Activated CD4-positive, CD25-positive, alpha-beta regulatory T cell treated with anti-CD3 and anti-CD28 coated beads, Interleukin-2, amount 50 U/mL, for 16 hours (primary cell): ENCODE measurements at regions not wholly inside any gene's neighbourhood (a gene's known extent, or its start where the extent isn't known, plus 50 kb on each side); places are given as distances from the start of the nearest gene placed in this dataset.
"Not testable (repeated sequence)": the region's sequence is repeated elsewhere in the genome, so short reads cannot be mapped to it uniquely, and the experiment has no call there.

ENCODE experiments used
- DNase-seq: peaks from one replicate; pipeline ENCODE4 v3.0.0-alpha.2; 2020; ENCODE audit warnings: low read depth, low spot score

GRCh38 chr9:89861371-89861770 lies 256.6 kb downstream of the GADD45G start:
- not testable (repeated sequence) for DNase-seq

- DNase-seq: no peak
These were observed 257.5 kb downstream of the GADD45G start for GRCh38 chr9:89862316-89862715.

- DNase-seq: no peak
These were observed 258.3 kb downstream of the GADD45G start for GRCh38 chr9:89863141-89863540.

- no peak for DNase-seq
These were observed 259.0 kb downstream of the GADD45G start for GRCh38 chr9:89863837-89864236.

DNA sequence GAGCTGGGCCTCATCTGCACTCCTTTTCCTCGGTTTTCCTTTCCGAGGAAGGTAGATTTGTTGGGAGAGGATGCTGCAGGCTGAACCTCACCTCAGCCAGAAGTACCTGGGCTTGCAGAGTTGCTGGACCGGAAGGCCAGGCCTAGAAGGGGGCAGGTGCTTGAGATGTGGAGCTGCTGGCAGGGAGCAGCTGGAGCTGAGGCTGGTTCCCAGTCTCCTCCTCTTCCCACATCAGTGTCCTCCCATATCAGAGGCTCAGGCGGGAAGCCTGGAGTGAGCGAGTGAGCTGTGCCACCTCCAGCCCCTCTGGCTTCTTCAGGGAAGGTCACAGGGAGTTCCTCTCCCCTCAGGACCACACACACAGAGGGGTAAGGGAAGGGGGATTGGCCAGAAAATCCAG lies 259.4 kb downstream of the GADD45G start:
- DNase-seq: no peak

DNA sequence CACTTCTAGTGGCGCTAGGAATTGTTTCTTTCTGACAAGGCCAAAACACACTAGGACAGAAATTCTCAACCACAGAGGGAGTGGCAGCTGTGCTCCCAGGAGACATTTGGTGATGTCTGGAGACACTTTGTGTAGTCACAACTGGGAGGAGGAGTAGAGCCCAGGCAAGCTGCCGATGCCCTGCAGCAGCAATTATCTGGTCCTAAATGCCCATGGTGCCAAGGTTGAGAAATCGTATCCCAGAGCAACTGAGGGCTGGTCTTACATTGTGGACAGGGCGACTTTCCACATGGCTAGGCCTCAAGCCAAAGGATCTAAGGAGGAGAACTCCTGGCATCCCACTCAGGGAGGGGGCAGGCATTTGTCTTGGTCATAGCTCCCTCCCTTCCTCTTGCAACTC lies 259.9 kb downstream of the GADD45G start:
- no peak for DNase-seq

DNA sequence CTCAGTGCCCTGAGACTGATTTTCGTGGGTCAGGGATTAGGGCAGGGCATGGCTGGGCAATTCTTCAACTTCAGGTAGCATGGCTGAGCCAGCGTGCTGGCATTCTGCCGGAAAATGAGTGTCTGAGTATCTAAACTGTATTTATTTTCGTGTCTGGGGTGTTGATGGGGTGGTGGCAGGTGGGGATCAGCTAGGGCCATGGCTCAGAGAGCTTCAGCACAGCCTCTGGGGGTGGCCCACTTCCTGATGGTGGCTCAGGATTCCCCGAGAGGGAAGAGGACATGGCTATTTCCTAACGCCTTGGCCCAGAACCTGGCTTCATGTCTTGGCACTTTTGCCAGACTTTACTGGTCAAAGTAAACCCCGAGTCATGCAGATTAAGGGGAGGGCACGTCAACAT lies 260.5 kb downstream of the GADD45G start:
- no peak for DNase-seq

DNA sequence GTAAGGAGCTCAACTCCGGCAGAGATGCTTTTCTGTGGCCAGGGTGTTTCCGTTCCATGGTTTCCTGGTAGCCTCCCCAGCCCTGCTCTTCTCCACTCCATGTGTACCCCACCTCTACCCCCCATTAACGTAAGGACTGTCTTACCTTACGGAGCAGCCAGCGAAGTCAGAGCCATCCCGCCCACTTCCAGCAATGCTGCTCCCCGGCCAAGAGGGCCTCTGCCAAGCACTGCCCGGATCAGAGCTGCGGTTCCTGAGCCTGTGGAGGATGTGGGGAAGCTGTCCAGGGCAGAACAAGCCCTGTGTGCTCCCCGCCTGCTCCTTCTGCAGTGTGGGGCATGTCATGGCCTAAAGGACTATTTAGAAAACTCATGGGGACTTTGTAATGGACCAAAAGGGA lies 261.2 kb downstream of the GADD45G start:
- no peak for DNase-seq

DNA sequence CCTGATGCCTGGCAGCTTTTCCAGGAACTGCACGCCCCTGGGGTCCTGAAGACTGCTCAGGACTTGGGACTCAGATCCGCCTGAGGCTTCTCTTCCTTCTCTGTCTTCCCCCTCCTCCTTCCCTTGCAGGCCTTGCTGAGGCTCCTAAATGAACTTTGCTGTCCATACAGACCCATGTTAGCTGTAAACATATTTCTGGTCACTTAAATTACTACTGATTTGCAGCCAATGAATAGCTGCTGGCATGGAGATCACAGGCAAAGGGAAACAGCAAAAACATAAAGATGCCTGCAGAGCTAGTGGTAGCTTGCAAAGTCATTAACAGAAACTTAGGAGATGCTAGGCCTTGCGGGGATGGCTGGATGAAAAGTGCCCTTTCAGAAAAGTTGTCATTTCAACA lies 261.9 kb downstream of the GADD45G start:
- DNase-seq: no peak

DNA sequence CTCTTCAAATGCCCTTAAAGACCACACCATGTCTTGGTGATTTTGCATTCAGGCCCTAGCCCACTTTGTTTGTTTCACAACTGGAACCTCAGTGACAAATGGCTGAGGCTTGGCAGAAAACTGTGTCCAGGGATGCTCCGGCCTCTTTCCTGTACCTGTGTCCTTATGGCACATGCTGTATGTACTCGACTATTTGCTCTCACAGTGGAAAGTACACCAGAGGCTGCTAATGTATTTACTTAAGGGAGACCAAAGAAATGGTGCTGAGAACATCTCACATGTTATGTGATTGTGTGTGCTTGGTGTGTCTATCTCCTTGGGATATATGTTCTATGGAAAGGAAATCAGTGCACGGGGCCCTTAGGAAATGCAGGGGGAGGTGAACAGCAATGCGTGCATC lies 263.3 kb downstream of the GADD45G start:
- no peak for DNase-seq

DNA sequence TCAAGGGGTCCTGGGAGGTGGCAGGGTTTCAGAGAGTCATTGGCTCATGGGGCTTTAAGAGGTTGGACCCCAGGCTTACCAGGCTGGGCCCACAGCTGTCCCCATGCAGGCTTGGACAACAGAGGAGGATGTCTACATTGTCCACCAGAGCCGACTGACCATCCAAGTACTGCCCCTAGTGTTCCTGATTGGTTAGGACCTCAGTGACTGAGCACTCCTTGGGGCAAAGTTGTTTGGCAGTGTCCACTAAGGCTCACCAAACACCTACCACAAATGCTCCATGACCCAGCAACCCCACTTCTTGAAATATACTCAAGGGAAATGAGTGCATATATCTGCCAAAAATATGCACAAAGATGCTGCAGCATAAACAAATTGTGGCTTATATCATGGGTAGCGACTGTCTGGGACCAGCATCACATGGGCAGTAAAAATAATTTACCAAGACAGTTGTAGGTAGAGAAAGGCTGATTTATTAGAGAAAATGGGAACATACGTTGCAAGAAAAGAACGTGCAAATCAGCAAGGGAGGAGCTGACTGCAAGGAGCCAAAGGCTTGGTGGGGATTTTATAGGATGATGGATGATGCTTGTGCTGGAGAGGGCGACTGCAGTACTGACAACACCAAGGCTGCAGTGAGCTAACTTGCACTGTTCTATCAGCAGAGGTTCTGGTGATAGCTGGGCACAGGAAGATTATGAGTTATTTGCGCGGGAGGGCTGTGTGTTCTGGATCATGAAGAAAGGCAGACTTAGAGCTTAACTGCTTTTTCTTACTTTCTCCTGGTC lies 265.2 kb downstream of the GADD45G start:
- no peak for DNase-seq

GRCh38 chr9:89871871-89872331 lies 267.1 kb downstream of the GADD45G start:
- no peak for DNase-seq

GRCh38 chr9:89872426-89872912 lies 267.7 kb downstream of the GADD45G start:
- DNase-seq: no peak

- no peak for DNase-seq
These were observed 268.3 kb downstream of the GADD45G start for GRCh38 chr9:89872913-89873707.

DNA sequence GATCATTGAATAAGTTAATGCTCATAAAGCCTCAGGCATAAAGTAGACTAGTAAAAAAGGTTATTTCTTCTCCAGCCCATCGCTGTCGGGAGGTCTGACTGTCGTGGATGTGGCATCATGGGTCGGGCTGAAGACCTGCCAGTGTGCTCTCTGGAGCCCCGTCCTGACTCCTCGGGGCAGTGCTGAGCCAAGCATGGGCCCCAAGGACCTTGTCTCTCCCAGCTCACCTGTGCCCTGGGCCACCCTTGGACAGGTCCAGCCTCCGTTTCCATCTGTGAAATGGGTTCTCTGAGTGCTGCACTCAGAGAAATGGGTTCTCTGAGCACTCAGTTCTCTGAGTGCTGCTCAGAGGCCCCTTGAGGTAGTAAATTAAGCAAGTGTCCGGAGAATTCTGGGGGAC lies 269.0 kb downstream of the GADD45G start:
- DNase-seq: no peak

- no peak for DNase-seq
These were observed 269.8 kb downstream of the GADD45G start for GRCh38 chr9:89874351-89875321.

GRCh38 chr9:89877051-89878002 lies 272.5 kb downstream of the GADD45G start:
- no peak for DNase-seq

GRCh38 chr9:89878003-89878411 lies 273.2 kb downstream of the GADD45G start:
- no peak for DNase-seq

DNA sequence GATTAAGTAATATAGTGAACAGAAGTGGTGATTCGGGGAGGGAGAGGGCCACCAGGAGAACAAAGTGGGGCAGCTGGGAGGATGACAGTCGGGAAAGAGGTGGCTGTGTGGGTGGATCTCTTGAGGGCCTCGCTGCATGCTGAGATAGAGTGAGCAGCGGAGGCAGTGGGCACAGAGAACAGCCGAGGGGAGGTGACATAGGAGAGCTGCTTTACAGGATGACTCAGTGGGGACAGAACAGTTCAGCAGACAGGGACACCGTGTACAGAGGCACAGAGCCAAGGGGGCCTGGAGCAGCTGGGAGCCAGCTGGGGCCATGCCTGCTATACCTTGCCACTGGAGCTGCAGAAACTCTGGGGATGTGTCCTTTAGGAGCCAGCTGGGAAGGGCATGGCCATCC lies 273.9 kb downstream of the GADD45G start:
- DNase-seq: no peak

DNA sequence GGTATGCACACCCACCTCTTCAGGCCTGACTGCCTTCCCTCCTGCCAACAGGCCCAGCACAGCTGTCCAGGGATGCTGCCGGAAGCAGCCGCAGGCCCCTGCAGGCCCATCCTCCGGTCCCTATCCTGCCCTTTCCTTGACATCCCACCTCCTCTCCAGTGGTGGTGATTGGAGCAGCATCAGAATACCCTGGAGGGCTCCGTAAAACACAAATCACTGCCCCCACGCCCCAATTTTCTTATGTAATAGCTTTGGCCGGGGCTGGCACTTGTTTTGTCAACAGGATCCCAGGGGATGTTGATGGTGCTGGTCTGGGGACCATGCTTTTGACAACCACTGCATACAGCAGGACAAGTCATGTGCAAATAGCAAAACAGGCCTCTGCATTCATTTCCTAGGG lies 274.5 kb downstream of the GADD45G start:
- DNase-seq: no peak
